GM21825 (cell line): ENCODE measurements at regions not wholly inside any gene's neighbourhood (a gene's known extent, or its start where the extent isn't known, plus 50 kb on each side); places are given as distances from the start of the nearest gene placed in this dataset.

Source experiments
- ATAC-seq: cut with Tn5 transposase; IDR thresholded peaks from one replicate; pipeline ENCODE4 v1.9.1; 2021; ENCODE audit warnings: mild to moderate bottlenecking, moderate library complexity; ENCODE audit not compliant: unreplicated experiment

DNA sequence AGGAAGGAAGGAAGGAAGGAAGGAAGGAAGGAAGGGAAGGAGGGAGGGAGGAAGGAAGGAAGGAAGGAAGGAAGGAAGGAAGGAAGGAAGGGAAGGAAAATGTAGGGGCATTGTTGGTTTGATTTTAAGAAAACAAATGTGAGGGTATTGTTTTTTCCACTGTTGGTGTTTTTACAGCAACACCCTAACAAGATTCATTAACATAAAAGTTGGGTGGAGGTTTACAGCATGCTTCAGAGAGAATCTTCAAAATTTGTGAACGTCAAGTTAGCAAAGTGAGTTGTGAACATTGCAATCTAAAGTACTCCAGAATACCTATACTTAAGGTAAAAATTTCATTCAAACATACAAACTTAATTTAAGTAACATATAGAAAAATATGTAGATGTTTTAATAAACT, 200.2 kb upstream of the ID4 start:
- ATAC-seq = no peak

GRCh38 chr6:19638931-19639330, 198.2 kb upstream of the ID4 start:
- ATAC-seq = no peak

DNA sequence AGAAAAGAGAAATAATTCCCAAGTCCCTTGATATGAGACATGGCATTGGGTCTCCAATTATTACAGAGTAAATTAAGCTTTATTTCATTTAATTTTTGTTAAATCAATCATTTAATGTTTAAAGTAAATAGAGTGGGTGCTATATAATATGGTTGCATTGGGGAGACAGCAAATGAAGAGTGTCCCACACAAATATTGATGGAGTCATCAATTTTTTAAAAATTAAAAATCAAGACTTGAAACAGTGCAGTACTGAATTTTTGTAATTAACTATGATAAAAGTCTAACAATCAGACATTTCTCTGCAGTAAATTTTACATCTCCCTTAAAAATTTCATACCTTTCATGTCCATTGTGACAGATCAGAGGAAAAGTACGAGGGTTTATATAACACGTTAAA, 193.9 kb upstream of the ID4 start:
- ATAC-seq = no peak

DNA sequence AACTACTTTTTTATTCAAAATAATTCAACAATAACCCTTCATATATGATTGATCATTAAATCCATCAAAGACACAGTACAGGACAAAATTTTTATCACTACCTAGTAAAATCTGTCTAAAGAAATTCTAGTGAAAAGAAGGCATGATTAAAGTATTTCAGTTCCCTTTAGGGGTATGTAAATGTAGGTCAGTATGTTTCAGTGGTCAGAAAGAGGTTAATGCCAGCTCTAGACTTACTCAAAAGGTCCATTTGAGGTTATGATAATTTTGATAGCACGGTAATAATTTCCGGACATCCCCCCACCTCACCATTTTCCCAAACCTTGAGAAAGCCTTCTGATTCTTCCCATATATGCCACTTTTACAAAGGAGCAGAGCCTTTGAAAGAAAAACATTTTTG, 193.5 kb upstream of the ID4 start:
- ATAC-seq = no peak

DNA sequence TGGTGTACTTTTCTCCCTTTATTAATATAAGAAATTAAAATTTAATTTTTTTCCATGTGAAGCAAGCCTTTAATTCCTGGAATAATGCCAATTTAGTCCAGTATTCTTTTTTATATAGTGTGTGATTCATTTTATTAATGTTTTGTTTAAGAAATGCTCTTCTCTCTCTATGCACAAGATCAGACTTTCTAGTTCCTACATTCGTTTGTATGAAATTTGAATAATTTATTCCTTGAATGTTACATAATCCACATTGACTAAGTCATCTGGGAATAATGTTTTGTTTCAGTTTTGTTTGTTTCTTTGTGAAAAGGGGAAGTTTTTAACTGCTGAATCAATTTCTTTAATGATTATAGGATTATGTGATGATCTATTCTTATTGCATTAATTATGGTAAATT, 181.4 kb upstream of the ID4 start:
- no peak for ATAC-seq

DNA sequence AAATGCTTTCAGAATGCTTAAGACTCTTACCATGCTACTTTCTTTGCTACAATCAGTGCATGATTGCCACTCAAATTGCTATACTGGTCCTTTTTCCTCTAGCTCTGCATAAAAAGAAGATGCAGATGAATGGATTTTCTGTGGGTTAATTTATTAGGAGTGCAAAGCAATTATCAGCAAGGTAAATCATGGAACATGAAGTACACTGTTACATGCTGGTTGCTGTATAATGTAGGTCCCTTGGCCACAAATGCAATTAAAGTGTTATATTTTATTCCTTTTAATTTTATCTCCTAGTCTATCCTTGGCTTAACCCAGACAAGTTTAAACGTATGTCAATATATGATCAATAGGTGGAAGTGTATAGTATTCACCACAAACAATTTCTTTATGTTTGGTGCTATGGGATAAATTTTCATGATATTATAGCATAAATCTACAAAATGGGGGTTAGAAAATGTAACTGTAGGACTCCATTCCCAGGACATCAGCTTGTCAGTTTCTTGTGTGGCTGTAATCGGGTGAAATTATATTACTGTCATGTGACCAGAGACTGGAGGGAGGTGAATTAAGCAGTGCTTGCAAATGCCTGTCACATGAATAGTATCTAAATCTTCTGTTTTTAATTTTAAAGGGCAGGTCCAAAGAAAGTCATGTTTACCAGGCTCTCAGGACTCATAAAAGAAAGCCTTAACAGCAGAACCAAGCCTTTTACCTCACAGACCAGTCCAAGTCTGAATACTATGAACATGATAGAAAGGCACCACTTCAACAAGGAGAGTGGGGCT, 176.9 kb upstream of the ID4 start:
- ATAC-seq = no peak

DNA sequence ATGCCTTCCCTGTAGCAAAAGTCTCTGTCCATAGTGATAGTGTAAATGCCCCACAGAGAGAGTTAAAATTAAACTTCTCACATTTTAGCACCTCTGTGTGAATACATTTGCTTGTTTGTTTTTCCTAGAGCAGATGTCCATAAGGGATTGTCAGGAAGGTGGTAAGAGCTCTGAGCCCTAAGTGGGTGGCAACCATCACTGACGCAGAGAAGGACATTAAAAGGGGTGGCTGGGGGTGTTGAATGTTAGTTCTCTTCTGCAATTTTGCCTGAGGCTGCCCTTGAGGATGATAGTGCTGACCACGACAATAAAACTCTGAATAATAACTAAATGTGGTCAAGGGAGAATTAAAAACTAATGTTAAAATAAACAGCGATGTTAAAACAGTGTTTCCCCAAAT, 174.3 kb upstream of the ID4 start:
- ATAC-seq = no peak

- no peak for ATAC-seq
Measured at GRCh38 chr6:19663479-19663878, 173.7 kb upstream of the ID4 start.

- ATAC-seq = no peak
Measured at GRCh38 chr6:19664050-19664449, 173.1 kb upstream of the ID4 start.

DNA sequence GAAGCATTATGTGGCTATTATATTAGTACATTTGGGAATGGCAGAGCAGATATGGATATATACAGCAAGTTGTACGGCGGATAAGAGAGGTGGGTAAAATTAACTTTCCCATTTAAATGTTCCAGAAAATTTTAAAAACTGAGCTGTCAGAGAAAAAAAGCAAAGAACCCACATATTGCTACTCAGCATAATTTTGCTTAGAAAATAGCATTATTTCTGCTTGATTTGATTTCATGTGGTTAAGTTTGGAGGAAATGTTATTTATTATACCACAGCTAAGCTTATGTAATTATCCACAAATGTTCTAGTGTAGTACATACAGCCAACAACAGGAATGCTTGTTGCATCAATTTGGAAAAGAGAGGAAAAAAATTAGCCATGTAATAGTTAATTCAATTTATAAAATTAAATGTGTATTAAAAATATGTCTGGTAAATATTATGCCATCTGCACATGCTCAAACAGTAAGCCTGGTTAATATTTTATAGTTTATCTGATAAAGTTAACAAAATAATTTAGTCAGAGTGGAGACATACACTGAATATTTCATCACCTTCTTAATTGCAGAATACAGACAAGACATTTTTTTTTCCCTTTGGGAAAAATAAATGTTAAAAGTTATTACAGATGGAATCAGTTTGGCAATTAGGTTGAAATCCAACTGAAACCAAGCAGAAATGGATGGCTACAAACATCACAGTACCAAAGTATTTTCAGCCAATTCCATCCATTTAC, 172.1 kb upstream of the ID4 start:
- no peak for ATAC-seq

DNA sequence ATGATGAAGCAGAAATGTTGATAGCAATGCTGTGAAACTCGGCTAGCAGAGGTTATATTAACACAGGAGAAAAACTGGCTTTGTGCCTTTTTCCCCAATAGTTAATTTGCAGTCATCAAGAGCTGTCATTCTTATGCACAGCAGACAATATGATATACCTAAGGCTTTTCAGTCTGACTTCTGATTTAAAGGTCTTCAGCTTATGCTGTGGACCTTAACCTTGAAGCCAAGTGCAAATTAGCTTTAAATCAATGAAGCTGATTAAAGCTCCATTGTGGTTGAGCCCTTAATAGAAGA, 171.6 kb upstream of the ID4 start:
- ATAC-seq = no peak

DNA sequence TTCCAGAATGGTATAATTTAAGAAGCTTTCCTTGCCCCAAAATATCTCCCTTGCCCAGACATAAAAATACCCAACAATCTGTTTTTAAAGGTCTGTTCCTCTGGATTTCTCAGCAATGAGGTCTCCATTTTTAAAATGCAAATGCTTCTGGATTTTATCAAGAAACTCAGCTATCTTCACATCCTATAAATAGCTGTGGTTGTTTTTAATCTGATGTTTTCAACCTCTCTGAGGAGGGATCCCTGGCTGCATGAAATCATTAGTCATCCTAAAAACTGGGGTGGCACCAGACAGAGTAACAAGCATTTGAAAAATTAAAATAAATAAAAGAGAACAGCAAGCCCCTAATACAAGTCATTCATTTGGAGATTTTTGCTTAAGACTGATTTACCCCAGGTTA, 168.5 kb upstream of the ID4 start:
- no peak for ATAC-seq

DNA sequence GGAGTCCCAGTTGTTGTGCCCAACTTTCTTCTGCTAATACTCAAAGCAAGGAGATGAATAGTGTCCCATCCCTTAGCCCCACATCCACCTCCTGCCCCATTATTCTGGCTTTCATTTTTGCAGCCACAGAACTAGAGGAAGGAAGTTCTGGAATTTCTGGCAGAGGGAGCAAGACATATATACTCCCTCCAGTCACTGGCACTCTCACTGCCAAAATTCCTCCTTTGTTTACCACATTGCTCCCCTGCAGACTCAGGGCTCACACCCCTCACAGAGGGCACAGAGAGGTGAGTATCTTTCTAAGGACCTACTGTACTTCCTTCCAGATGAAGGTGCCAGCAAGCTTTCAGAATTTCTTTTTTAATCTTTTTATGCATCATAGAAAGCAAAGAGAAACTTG, 168.0 kb upstream of the ID4 start:
- ATAC-seq = no peak

DNA sequence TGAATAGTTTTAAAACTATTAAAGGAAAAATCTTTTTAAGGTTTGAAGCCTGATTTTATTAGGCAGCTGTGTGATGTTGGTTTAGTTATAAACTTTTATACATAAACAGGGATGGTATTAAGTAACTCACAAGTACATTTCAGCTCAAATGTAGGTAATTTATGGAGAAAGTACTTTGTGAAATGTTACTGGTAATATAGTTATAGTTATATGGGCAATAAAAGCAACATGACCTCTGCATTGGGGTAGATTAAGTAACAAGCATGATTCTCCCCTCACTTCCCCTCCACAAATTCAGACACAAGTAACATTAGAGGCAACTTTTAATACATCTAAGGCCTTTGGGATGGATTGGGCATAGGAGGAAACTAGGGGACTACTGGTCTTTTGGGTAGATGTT, 154.3 kb upstream of the ID4 start:
- ATAC-seq = no peak

GRCh38 chr6:19690325-19691075, 146.7 kb upstream of the ID4 start:
- no peak for ATAC-seq

DNA sequence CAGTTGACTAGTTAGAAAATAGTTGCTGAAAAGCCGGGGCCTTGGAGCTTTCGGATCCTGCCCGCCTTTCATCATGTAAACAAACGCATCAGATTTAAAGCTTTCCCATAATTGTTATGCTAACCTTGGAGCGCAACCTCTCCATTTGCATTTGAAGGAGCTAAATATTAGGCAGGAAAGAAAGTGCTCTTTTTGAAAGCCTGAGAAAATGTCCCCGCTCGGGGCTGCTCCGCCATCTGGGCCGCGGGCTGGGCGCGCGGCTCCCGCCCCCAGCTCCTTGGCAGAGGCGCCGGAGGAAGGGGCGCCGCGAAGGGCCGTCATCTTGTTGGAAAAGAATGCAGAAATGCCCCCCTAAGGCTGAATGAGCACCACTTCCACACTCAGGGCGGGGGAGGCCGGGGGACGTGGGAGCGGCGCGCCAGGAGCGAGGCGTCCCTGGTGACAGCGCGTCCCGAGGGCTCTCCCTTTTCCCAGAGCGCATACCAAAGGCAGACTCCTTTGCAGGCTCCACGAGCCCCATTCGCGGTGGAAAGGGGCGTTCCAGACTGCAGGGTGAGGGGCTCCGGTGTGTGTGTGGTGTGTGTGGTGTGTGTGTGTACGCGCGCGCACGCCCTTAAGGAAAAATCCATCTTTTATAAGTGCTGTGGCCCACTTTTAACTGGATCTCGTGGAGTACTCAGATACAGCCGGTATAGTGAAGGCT, 145.6 kb upstream of the ID4 start:
- ATAC-seq = no peak

- ATAC-seq = no peak
Measured at GRCh38 chr6:19692506-19693298, 144.5 kb upstream of the ID4 start.

GRCh38 chr6:19694697-19695096, 142.5 kb upstream of the ID4 start:
- no peak for ATAC-seq

- ATAC-seq = no peak
Measured at GRCh38 chr6:19697744-19698290, 139.4 kb upstream of the ID4 start.

DNA sequence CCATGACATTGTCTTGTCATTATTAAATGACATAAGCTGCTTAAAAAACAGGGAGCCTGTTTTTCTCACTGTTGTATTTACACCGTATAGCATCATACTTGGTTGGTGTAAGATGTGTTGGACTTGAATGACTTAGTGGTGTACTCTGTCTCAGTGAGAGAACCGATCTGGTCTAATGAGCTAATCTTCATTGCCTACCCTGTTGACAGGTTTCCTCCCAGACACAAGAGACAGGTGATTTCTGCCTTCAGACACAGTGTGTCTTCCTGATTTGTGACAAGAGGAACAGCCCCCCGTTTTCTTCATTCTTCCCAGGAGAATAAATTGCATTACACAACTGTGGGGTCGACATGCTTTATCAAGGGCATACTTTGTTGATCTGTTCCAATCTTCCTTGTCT, 137.2 kb upstream of the ID4 start:
- no peak for ATAC-seq
